ENCODE measurements at regions not wholly inside any gene's neighbourhood (a gene's known extent, or its start where the extent isn't known, plus 50 kb on each side); places are given as distances from the start of the nearest gene placed in this dataset.

- no peak overlapping the region for H4K5ac ChIP-seq (ENCODE audit: insufficient read length, low read depth, low read length)
- no peak overlapping the region for H3K18ac ChIP-seq (ENCODE audit: insufficient read length, low read depth, low read length)
- no peak overlapping the region for H3T11ph ChIP-seq (ENCODE audit: low read length)
- H3K79me1 ChIP-seq (ENCODE audit: insufficient read depth, low read depth, low read length, poor library complexity, severe bottlenecking), result no peaks in the 10 kb centered on the region
- no peak overlapping the region for H2BK12ac ChIP-seq (ENCODE audit: insufficient read length, low read depth, low read length)
- no peak overlapping the region for H2BK120ac ChIP-seq (ENCODE audit: low read depth, low read length, poor library complexity, severe bottlenecking)
- H3K56ac ChIP-seq (ENCODE audit: insufficient read length, low read depth, low read length), result no peak overlapping the region
- H3K79me2 ChIP-seq (ENCODE audit: insufficient read depth, low read length), result no peaks in the 10 kb centered on the region
- no peaks in the 10 kb centered on the region for H3K27me3 ChIP-seq (ENCODE audit: insufficient read depth, low read length)
- WGBS (ENCODE audit: extremely low coverage, insufficient read length, low lambda C conversion rate), result no CpG with 5 or more reads among the region's 1 CpG
- H4K8ac ChIP-seq (replicated peaks; ENCODE audit: insufficient read length, low read depth, low read length), result no peak overlapping the region
- H3K4ac ChIP-seq (ENCODE audit: low read depth, low read length), result no peak overlapping the region
- no peak overlapping the region for H2BK20ac ChIP-seq (ENCODE audit: low read depth, low read length, poor library complexity, severe bottlenecking)
- H3K14ac ChIP-seq (ENCODE audit: insufficient read depth, low read length), result no peak overlapping the region
- H4K91ac ChIP-seq (ENCODE audit: insufficient read length, low read depth, low read length), result no peak overlapping the region
- no peak overlapping the region for H2BK15ac ChIP-seq (ENCODE audit: low read depth, low read length)
- Mint-ChIP-seq H3K36me3 (ENCODE audit: insufficient read depth in 1 of 3, low read depth in 3 of 3) (no peaks in the 10 kb centered on the region), H3K4me3 (no peak overlapping the region), H3K27me3 (ENCODE audit: low read depth) (no peaks in the 10 kb centered on the region), H3K27ac (no peak overlapping the region), H3K9me3 (no peaks in the 10 kb centered on the region), H3K4me1 (peaks cover 0 to 2% of the 10 kb centered on the region in 2 experiments; a peak in 2 of 4 replicates)
- no peak overlapping the region for H2AFZ ChIP-seq (ENCODE audit: low read length)
- no peak overlapping the region for H3K23ac ChIP-seq (ENCODE audit: insufficient read length, low read depth, low read length)
- no peak overlapping the region for H3K27ac ChIP-seq (ENCODE audit: insufficient read length, low read depth, low read length)
- H3K4me1 ChIP-seq (ENCODE audit: insufficient read depth, low read length), result no peaks in the 10 kb centered on the region
- no peak overlapping the region for H3K9ac ChIP-seq (ENCODE audit: extremely low read depth, insufficient read length, low read length)
- TF ChIP-seq, protein P1, sequence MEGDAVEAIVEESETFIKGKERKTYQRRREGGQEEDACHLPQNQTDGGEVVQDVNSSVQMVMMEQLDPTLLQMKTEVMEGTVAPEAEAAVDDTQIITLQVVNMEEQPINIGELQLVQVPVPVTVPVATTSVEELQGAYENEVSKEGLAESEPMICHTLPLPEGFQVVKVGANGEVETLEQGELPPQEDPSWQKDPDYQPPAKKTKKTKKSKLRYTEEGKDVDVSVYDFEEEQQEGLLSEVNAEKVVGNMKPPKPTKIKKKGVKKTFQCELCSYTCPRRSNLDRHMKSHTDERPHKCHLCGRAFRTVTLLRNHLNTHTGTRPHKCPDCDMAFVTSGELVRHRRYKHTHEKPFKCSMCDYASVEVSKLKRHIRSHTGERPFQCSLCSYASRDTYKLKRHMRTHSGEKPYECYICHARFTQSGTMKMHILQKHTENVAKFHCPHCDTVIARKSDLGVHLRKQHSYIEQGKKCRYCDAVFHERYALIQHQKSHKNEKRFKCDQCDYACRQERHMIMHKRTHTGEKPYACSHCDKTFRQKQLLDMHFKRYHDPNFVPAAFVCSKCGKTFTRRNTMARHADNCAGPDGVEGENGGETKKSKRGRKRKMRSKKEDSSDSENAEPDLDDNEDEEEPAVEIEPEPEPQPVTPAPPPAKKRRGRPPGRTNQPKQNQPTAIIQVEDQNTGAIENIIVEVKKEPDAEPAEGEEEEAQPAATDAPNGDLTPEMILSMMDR (conservative IDR thresholded peaks at IDR 0.05), result peak; percentile 57
- no peak overlapping the region for H3K4me2 ChIP-seq (ENCODE audit: insufficient read depth, insufficient read length, low read length)
- no peak for DNase-seq
- H4K20me1 ChIP-seq (ENCODE audit: control insufficient read depth, insufficient read depth, insufficient read length), result no peaks in the 10 kb centered on the region
- no peak overlapping the region for H2AK5ac ChIP-seq (ENCODE audit: insufficient read length, low read length)
- H3K9me3 ChIP-seq (ENCODE audit: control insufficient read depth, low read depth, low read length), result no peaks in the 10 kb centered on the region
- no peak overlapping the region for H2BK5ac ChIP-seq (ENCODE audit: insufficient read length, low read length)
- no peaks in the 10 kb centered on the region for H3K23me2 ChIP-seq (ENCODE audit: insufficient read length, low read depth, low read length, poor library complexity, severe bottlenecking)
Observed at GRCh38 chr14:48974994-48975393, 611.2 kb downstream of the RPS29 start.

Data from H9 (cell line).